OCI-LY7 (cell line): ENCODE measurements at regions not wholly inside any gene's neighbourhood (a gene's known extent, or its start where the extent isn't known, plus 50 kb on each side); places are given as distances from the start of the nearest gene placed in this dataset.

Source experiments
- BruUV-seq: library from RNA; stranded (reverse); fragments of 400-500 nt; replicated peaks from 2 replicates; lab custom pipeline; 2021; lab: Mats Ljungman, UMichigan
- CTCF ChIA-PET: fragments of 300-600 bp; sonication (Branson Sonifier 250); formaldehyde crosslinking; loops from one replicate; lab custom pipeline; 2022; ENCODE audit warnings: antibody characterized with exemption; ENCODE audit not compliant: unreplicated experiment; lab: Charles Lee
- POLR2A ChIA-PET: fragments of 300-600 bp; sonication (Branson Sonifier 250); formaldehyde crosslinking; loops from one replicate; lab custom pipeline; 2022; ENCODE audit warnings: antibody characterized with exemption; lab: Charles Lee
- DNase-seq: peaks from one replicate; pipeline ENCODE4 v3.0.0-alpha.2; 2015; ENCODE audit warnings: low spot score
- H2AFZ ChIP-seq: fragments of 200-600 bp; sonication (generic), shearing (Covaris generic); 2 replicates; pipeline ENCODE4 v1.6.1; 2014; ENCODE audit warnings: mild to moderate bottlenecking, antibody characterized with exemption, low read length, moderate library complexity
- H3K27ac ChIP-seq: fragments of 200-600 bp; sonication (generic); 2 replicates; pipeline ENCODE4 v1.5.1; 2014; ENCODE audit warnings: mixed run types, low read depth, mild to moderate bottlenecking, moderate library complexity, low read length, inconsistent platforms; ENCODE audit not compliant: poor library complexity, severe bottlenecking
- H3K36me3 ChIP-seq: fragments of 200-600 bp; sonication (generic); 2 replicates; pipeline ENCODE4 v1.6.1; 2014; ENCODE audit warnings: mild to moderate bottlenecking, antibody characterized with exemption, low read length, moderate library complexity, mixed read lengths; ENCODE audit not compliant: insufficient read depth
- H3K4me1 ChIP-seq: fragments of 200-600 bp; sonication (generic); 2 replicates; pipeline ENCODE4 v1.5.1; 2014; ENCODE audit warnings: mild to moderate bottlenecking, low read length; ENCODE audit not compliant: insufficient read depth, poor library complexity, severe bottlenecking
- H3K4me2 ChIP-seq: fragments of 200-600 bp; sonication (generic); 2 replicates; pipeline ENCODE4 v1.6.1; 2014; ENCODE audit warnings: mild to moderate bottlenecking, low read length
- H3K4me3 ChIP-seq: fragments of 200-600 bp; sonication (generic); 2 replicates; pipeline ENCODE4 v1.5.1; 2014; ENCODE audit warnings: mild to moderate bottlenecking, low read depth, low read length; ENCODE audit not compliant: poor library complexity, severe bottlenecking
- H3K79me2 ChIP-seq: fragments of 200-600 bp; sonication (generic); 2 replicates; pipeline ENCODE4 v1.6.1; 2016; ENCODE audit warnings: low read depth, mild to moderate bottlenecking, low read length, moderate library complexity, mixed read lengths; ENCODE audit not compliant: insufficient read depth
- H3K9me2 ChIP-seq: fragments of 200-600 bp; sonication (generic); 2 replicates; pipeline ENCODE4 v1.6.1; 2016; ENCODE audit warnings: mild to moderate bottlenecking, low read length, mixed read lengths; ENCODE audit not compliant: insufficient read depth
- H3K9me3 ChIP-seq: fragments of 200-600 bp; sonication (generic); 2 replicates; pipeline ENCODE4 v1.6.1; 2014; ENCODE audit warnings: mild to moderate bottlenecking, mixed run types, low read length, mixed read lengths
- H4K20me1 ChIP-seq: fragments of 200-600 bp; sonication (generic); 2 replicates; pipeline ENCODE4 v1.6.1; 2014; ENCODE audit warnings: mild to moderate bottlenecking, antibody characterized with exemption, low read length, moderate library complexity, mixed read lengths; ENCODE audit not compliant: insufficient read depth
- CTCF ChIP-seq: fragments of 200-600 bp; sonication (generic); conservative IDR thresholded peaks from 2 replicates; pipeline ENCODE4 v1.5.1; 2014; ENCODE audit warnings: mild to moderate bottlenecking, antibody characterized with exemption, low read length, moderate library complexity, mixed read lengths
- EZH2phosphoT487 ChIP-seq: fragments of 200-600 bp; sonication (generic); IDR thresholded peaks from 2 replicates; pipeline ENCODE4 v1.6.1; 2018; ENCODE audit warnings: low read depth, borderline replicate concordance, mild to moderate bottlenecking, mixed run types, antibody characterized with exemption, low read length, moderate library complexity, mixed read lengths
- intact Hi-C: fragments of 100-400 bp; cut with micrococcal nuclease; formaldehyde crosslinking; loops from one replicate; pipeline ENCODE4 v1.10.0; 2022; ENCODE audit not compliant: unreplicated experiment

GRCh38 chr4:89483833-89484232, 176.2 kb upstream of the GPRIN3 start:
- H2AFZ ChIP-seq = no peak overlapping the region
- H4K20me1 ChIP-seq = no peaks in the 10 kb centered on the region
- H3K9me3 ChIP-seq = no peaks in the 10 kb centered on the region
- DNase-seq = no peak
- no peak overlapping the region for H3K4me2 ChIP-seq
- no peaks in the 10 kb centered on the region for H3K9me2 ChIP-seq
- no TSS peak for BruUV-seq
- H3K36me3 ChIP-seq = no peaks in the 10 kb centered on the region
- ChIA-PET CTCF (no interaction called here), POLR2A (no interaction called here)
- intact Hi-C loops = no loop called here
- H3K79me2 ChIP-seq = no peaks in the 10 kb centered on the region
- TF ChIP-seq CTCF (no peak), EZH2phosphoT487 (no peak)
- H3K4me1 ChIP-seq = no peaks in the 10 kb centered on the region
- no peak overlapping the region for H3K27ac ChIP-seq
- H3K4me3 ChIP-seq = no peak overlapping the region

GRCh38 chr4:89482926-89483595, 175.5 kb upstream of the GPRIN3 start:
- no peaks in the 10 kb centered on the region for H3K36me3 ChIP-seq
- no peak overlapping the region for H3K4me3 ChIP-seq
- BruUV-seq = no TSS peak
- DNase-seq = no peak
- H4K20me1 ChIP-seq = no peaks in the 10 kb centered on the region
- H3K9me3 ChIP-seq = no peaks in the 10 kb centered on the region
- H3K27ac ChIP-seq = no peak overlapping the region
- no peaks in the 10 kb centered on the region for H3K9me2 ChIP-seq
- no peaks in the 10 kb centered on the region for H3K4me1 ChIP-seq
- ChIA-PET POLR2A (interaction anchor here (0.7 kb wide), 1 partner anchor 41 kb away, joined by 3 read pairs; no protein-coding TSS in a partner anchor), CTCF (interaction anchor here (0.6 kb wide), 1 partner anchor 48 kb away, joined by 3 read pairs; no protein-coding TSS in a partner anchor)
- H3K79me2 ChIP-seq = no peaks in the 10 kb centered on the region
- H3K4me2 ChIP-seq = no peak overlapping the region
- no peak overlapping the region for H2AFZ ChIP-seq
- no peak for TF ChIP-seq CTCF
- no peak for TF ChIP-seq EZH2phosphoT487
- intact Hi-C loops = no loop called here

DNA sequence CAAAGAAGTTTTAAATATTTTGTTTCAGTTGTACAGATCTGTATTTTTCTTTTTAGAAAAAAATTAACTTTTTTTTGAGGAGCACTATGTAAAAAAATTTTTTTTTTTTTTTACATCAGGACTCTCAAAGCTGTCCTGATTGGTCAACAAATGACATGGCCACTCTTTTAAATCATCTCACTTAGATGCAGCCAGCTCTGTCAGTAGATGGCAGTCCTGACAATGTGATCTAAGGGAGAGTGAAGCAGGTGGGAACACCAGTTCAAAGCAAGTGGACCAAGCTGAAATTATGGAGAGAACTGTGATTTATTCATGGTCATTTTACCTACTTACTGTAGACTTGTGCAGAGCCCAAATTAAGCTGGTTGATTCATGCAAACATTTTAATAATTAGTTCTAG, 174.7 kb upstream of the GPRIN3 start:
- intact Hi-C loops = no loop called here
- TF ChIP-seq CTCF = peak; percentile 65
- no peak for TF ChIP-seq EZH2phosphoT487
- BruUV-seq = no TSS peak
- H3K4me3 ChIP-seq = no peak overlapping the region
- ChIA-PET CTCF (interaction anchor here (0.6 kb wide), 1 partner anchor 49 kb away, joined by 3 read pairs; no protein-coding TSS in a partner anchor), POLR2A (interaction anchor here (0.6 to 0.7 kb wide), 2 partner anchors 41 to 192 kb away, joined by 3 read pairs; no protein-coding TSS in a partner anchor)
- H2AFZ ChIP-seq = no peak overlapping the region
- H3K9me2 ChIP-seq = no peaks in the 10 kb centered on the region
- H3K27ac ChIP-seq = no peak overlapping the region
- H3K36me3 ChIP-seq = no peaks in the 10 kb centered on the region
- H3K4me1 ChIP-seq = no peaks in the 10 kb centered on the region
- no peaks in the 10 kb centered on the region for H4K20me1 ChIP-seq
- H3K79me2 ChIP-seq = no peaks in the 10 kb centered on the region
- no peak overlapping the region for H3K4me2 ChIP-seq
- peak; percentile 31 for DNase-seq
- no peaks in the 10 kb centered on the region for H3K9me3 ChIP-seq
